ENCODE measurements at regions not wholly inside any gene's neighbourhood (a gene's known extent, or its start where the extent isn't known, plus 50 kb on each side); places are given as distances from the start of the nearest gene placed in this dataset.

DNA sequence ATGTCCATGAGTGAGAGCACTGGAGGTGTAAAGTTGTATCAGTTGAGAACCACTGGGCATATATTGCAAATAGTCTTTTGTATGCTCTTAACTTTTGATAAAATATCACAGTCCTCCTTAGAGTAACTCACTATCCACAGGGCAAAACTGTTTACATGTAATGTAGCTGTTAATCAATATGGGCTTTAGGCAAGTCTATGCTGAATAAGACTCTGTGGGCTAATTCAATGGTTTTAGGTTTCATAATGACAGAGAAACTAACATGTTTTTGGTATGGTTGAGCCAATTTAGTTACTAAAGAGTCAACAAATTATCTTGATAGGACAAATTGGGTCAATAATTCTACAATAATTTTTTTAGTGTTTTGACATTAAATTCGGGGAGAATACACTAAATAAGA is 1134.9 kb upstream of the FAM98A start:
- CTCF ChIA-PET: no interaction called here
- no peak for DNase-seq (ENCODE audit: low read depth, low spot score)
- TF ChIP-seq CTCF (IDR thresholded peaks at IDR 0.05; ENCODE audit: insufficient read depth, low read length, missing control alignments): no peak
- POLR2A ChIA-PET: no interaction called here
- no peak overlapping the region for H3K4me3 ChIP-seq (ENCODE audit: low read depth, low read length)

DNA sequence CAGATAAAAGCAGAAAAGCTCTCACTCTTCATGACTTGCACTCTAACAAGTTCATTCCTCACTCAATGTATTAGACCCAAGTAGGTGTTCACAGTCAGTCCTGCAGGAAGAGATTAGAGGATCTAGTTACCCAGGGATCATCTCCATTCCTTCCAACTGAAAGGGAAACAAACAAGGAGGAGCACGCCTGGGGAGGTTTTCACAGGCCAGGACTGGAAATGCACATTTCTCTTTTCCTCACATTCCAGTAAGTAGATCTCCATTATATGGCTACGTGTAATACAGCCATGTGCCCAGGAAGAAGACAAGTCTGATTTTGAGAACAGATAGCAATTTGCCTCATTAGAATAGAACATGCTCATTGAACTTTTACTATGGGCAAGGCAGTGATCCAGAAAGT is 1132.2 kb upstream of the FAM98A start:
- no peak for TF ChIP-seq CTCF (IDR thresholded peaks at IDR 0.05; ENCODE audit: insufficient read depth, low read length, missing control alignments)
- no peak overlapping the region for H3K4me3 ChIP-seq (ENCODE audit: low read depth, low read length)
- no peak for DNase-seq (ENCODE audit: low read depth, low spot score)
- POLR2A ChIA-PET: no interaction called here
- CTCF ChIA-PET: no interaction called here

DNA sequence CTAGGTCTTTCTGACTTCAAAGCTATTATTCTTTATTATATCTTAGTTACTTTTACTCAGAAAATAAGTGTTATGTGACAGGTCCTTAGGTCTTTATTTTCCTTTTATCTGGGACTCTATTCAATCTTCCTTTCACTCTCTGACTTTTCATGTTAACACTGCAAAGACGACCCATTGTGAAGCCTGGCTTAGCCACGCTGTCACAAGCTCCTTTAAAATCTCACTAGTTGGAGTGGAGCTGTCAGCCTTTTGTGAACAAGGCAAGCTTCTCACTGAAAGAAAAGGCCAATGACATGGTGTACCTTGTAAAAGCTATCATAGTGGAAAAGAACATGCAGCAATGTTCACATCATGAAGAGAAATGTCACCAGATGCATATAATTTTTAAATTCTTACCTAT is 1130.7 kb upstream of the FAM98A start:
- DNase-seq (ENCODE audit: low read depth, low spot score): no peak
- CTCF ChIA-PET: no interaction called here
- POLR2A ChIA-PET: no interaction called here
- no peak for TF ChIP-seq CTCF (IDR thresholded peaks at IDR 0.05; ENCODE audit: insufficient read depth, low read length, missing control alignments)
- no peak overlapping the region for H3K4me3 ChIP-seq (ENCODE audit: low read depth, low read length)

DNA sequence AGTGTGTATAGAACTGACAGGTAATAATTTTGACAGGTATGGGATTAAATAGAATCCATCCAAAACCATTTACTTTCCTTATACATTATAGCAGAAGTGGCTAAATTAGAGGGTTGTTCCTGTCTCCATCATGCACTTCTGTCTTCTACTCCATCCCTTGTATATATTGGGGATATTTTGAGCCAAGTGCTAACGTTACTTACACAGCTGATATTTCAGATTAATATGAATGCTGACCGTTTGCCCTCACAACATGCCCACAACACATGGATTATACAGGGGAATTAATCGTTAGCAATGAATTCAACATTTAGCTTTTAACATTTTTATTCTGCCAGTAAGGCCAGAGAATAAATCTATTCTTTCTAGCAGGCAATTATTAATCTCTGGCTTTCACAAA is 1125.0 kb upstream of the FAM98A start:
- ChIA-PET POLR2A (no interaction called here), CTCF (no interaction called here)
- no peak overlapping the region for H3K4me3 ChIP-seq (ENCODE audit: low read depth, low read length)
- no peak for DNase-seq (ENCODE audit: low read depth, low spot score)
- no peak for TF ChIP-seq CTCF (IDR thresholded peaks at IDR 0.05; ENCODE audit: insufficient read depth, low read length, missing control alignments)

DNA sequence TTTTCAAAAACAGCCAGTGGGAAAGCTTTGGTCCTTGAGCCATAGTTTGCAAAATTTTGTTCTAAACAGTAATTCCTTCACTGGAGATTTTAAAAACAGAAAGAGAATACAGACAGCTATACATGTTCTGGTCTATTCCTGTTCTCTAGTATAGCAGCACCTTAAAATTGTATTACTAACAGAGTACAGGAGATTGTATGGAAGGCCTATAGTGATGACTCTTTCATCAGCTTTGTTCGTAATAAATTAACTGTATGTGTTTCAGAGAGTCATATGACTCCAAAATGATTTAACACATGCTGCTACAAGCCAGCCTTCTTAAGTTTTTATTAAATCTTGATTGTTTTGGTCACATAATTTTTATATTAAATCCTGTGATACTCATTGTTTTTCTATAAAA is 1124.6 kb upstream of the FAM98A start:
- DNase-seq (ENCODE audit: low read depth, low spot score): no peak
- no peak overlapping the region for H3K4me3 ChIP-seq (ENCODE audit: low read depth, low read length)
- TF ChIP-seq CTCF (IDR thresholded peaks at IDR 0.05; ENCODE audit: insufficient read depth, low read length, missing control alignments): no peak
- POLR2A ChIA-PET: no interaction called here
- CTCF ChIA-PET: no interaction called here

DNA sequence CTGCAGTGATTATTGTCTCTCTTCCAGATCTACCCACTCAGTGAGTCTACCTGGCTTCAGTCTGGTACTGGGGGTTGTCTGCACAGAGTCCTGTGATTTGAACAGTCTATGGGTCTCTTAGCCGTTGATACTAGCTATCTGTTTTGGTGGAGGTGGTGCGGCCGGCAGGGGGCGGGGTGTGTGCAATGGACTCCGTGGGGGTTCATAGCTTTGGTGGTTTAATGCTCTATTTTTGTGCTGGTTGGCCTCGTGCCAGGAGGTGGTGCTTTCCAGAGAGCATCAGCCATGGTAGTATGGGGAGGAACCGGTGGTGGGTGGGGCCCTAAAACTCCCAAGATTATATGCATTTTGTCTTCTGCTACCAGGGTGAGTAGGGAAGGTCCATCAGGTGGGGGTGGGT is 1120.1 kb upstream of the FAM98A start:
- POLR2A ChIA-PET: no interaction called here
- TF ChIP-seq CTCF (IDR thresholded peaks at IDR 0.05; ENCODE audit: insufficient read depth, low read length, missing control alignments): no peak
- DNase-seq (ENCODE audit: low read depth, low spot score): no peak
- H3K4me3 ChIP-seq (ENCODE audit: low read depth, low read length): no peak overlapping the region
- CTCF ChIA-PET: no interaction called here

All from AG04449 (cell line).